Natural killer cell (primary cell): ENCODE measurements at regions not wholly inside any gene's neighbourhood (a gene's known extent, or its start where the extent isn't known, plus 50 kb on each side); places are given as distances from the start of the nearest gene placed in this dataset.
"Not testable (repeated sequence)": the region's sequence is repeated elsewhere in the genome, so short reads cannot be mapped to it uniquely, and the experiment has no call there.

Experiments
- ATAC-seq, 3 donors: fragments of 150-1000 bp in 2 of 3; fragments of 200-7000 bp in 1 of 3; cut with Tn5 transposase; 1 replicate in 1 of 3; 2 replicates in 2 of 3; pipeline ENCODE4 v1.10.0; 2021; ENCODE audit warnings: mild to moderate bottlenecking in 2 of 3, moderate library complexity in 2 of 3
- DNase-seq, 2 donors: peaks; one replicate each; pipeline versions ENCODE4 v3.0.0 to v3.0.0-alpha.2; 2013 to 2021; ENCODE audit warnings: mixed read lengths in 1 of 2
- H3K27ac ChIP-seq: one replicate; pipeline ENCODE4 v1.5.1; 2013; ENCODE audit warnings: mild to moderate bottlenecking, low read length
- H3K27me3 ChIP-seq: one replicate; pipeline ENCODE4 v1.6.1; 2013; ENCODE audit warnings: low read length; ENCODE audit not compliant: control insufficient read depth, insufficient read depth
- H3K36me3 ChIP-seq: one replicate; pipeline ENCODE4 v1.6.1; 2013; ENCODE audit warnings: low read length; ENCODE audit not compliant: control insufficient read depth, insufficient read depth
- H3K4me1 ChIP-seq: one replicate; pipeline ENCODE4 v1.6.1; 2013; ENCODE audit warnings: low read length; ENCODE audit not compliant: control insufficient read depth, insufficient read depth
- H3K4me3 ChIP-seq: one replicate; pipeline ENCODE4 v1.5.1; 2013; ENCODE audit warnings: low read length
- H3K9me3 ChIP-seq: one replicate; pipeline ENCODE4 v1.6.1; 2013; ENCODE audit warnings: low read length; ENCODE audit not compliant: control insufficient read depth, insufficient read depth
- H3K27ac Mint-ChIP-seq, 2 donors: one replicate each; pipeline ENCODE4 v1.8.0; 2022; ENCODE audit warnings: mild to moderate bottlenecking in 2 of 2, mixed read lengths in 2 of 2, moderate library complexity in 1 of 2
- H3K27me3 Mint-ChIP-seq, 2 donors: one replicate each; pipeline ENCODE4 v1.8.0; 2022; ENCODE audit warnings: low read depth in 2 of 2, mixed read lengths in 2 of 2
- H3K36me3 Mint-ChIP-seq: one replicate; pipeline ENCODE4 v1.8.0; 2022; ENCODE audit warnings: mixed read lengths
- H3K4me1 Mint-ChIP-seq, 2 donors: one replicate each; pipeline ENCODE4 v1.8.0; 2022; ENCODE audit warnings: mixed read lengths in 2 of 2
- H3K4me3 Mint-ChIP-seq: one replicate; pipeline ENCODE4 v1.8.0; 2022; ENCODE audit warnings: mild to moderate bottlenecking, moderate library complexity, mixed read lengths
- H3K9me3 Mint-ChIP-seq, 2 donors: one replicate each; pipeline ENCODE4 v1.8.0; 2022; ENCODE audit warnings: mixed read lengths in 2 of 2
- WGBS: methylation state at CpG from one replicate; pipeline ENCODE4 v1.1.7; 2013; ENCODE audit warnings: missing lambda C conversion rate; ENCODE audit not compliant: insufficient coverage; 5-methylcytosine and 5-hydroxymethylcytosine counted together
- intact Hi-C: fragments of 100-400 bp; cut with micrococcal nuclease; formaldehyde crosslinking; loops from one replicate; pipeline ENCODE4 v1.14.2; 2022
- TF ChIP-seq, protein P1 (sequence below): fragments of 200-600 bp; IDR thresholded peaks from one replicate; pipeline ENCODE4 v1.8.0; 2022; ENCODE audit warnings: antibody characterized with exemption

DNA sequence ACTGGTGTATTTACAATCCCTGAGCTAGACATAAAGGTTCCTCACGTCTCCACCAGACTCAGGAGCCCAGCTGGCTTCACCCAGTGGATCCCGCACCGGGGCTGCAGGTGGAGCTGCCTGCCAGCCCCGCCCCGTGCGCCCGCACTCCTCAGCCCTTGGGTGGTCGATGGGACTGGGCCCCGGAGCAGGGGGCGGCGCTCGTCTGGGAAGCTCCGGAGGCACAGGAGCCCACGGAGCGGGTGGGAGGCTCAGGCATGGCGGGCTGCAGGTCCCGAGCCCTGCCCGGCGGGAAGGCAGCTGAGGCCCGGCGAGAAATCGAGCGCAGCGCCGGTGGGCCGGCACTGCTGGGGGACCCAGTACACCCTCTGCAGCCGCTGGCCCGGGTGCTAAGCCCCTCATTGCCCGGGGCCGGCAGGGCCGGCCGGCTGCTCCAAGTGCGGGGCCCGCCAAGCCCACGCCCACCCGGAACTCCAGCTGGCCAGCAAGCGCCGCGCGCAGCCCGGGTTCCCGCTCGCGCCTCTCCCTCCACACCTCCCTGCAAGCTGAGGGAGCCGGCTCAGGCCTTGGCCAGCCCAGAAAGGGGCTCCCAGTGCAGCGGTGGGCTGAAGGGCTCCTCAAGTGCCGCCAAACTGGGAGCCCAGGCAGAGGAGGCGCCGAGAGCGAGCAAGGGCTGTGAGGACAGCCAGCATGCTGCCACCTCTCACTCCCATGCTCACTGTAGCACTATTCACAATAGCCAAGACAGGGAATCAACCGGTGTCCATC is 79.3 kb upstream of the RGPD4 start:
- H3K36me3 ChIP-seq, ATAC-seq, H3K4me3 ChIP-seq, H3K27me3 Mint-ChIP-seq, H3K27me3 ChIP-seq, H3K27ac ChIP-seq, H3K4me3 Mint-ChIP-seq, H3K4me1 Mint-ChIP-seq, H3K9me3 Mint-ChIP-seq, H3K36me3 Mint-ChIP-seq, H3K27ac Mint-ChIP-seq, intact Hi-C loops, DNase-seq, H3K4me1 ChIP-seq, H3K9me3 ChIP-seq: not testable (repeated sequence)
- WGBS = 96% methylated on average over 43 of the region's 51 CpGs

DNA sequence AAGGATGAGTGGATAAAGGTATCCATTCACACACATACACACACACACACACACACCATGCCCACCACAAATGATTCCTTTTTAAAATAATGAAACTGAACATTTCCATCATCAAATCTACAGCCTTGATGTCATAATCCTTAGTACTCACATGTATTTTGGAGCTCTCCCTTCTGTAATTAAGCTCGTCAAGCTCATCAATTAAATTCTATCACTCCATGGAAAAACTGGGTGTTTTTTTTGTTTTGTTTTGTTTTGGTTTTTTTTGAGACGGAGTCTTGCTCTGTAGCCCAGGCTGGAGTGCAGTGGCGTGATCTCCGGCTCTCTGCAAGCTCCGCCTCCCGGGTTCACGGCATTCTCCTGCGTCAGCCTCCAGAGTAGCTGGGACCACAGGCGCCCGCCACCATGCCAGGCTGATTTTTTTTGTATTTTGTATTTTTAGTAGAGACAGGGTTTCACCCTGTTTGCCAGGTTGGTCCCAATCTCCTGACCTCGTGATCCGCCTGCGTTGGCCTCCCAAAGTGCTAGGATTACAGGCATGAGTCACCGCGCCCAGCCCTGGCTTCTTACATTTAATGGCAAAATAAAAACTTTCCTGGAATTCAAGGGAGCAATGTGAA is 78.6 kb upstream of the RGPD4 start:
- Histone ChIP-seq H3K27ac (no peak overlapping the region), H3K9me3 (no peaks in the 10 kb centered on the region), H3K4me1 (no peaks in the 10 kb centered on the region), H3K4me3 (no peak overlapping the region), H3K36me3 (no peaks in the 10 kb centered on the region), H3K27me3 (no peaks in the 10 kb centered on the region)
- no peak for DNase-seq
- ATAC-seq = no peak
- Mint-ChIP-seq H3K36me3 (no peaks in the 10 kb centered on the region), H3K27ac (no peak overlapping the region), H3K4me1 (no peaks in the 10 kb centered on the region), H3K4me3 (no peak overlapping the region), H3K27me3 (peaks cover 0 to 4% of the 10 kb centered on the region in 2 donors), H3K9me3 (no peaks in the 10 kb centered on the region)
- intact Hi-C loops = no loop called here
- WGBS = 98% methylated on average over 15 of the region's 15 CpGs
- TF ChIP-seq, protein P1, sequence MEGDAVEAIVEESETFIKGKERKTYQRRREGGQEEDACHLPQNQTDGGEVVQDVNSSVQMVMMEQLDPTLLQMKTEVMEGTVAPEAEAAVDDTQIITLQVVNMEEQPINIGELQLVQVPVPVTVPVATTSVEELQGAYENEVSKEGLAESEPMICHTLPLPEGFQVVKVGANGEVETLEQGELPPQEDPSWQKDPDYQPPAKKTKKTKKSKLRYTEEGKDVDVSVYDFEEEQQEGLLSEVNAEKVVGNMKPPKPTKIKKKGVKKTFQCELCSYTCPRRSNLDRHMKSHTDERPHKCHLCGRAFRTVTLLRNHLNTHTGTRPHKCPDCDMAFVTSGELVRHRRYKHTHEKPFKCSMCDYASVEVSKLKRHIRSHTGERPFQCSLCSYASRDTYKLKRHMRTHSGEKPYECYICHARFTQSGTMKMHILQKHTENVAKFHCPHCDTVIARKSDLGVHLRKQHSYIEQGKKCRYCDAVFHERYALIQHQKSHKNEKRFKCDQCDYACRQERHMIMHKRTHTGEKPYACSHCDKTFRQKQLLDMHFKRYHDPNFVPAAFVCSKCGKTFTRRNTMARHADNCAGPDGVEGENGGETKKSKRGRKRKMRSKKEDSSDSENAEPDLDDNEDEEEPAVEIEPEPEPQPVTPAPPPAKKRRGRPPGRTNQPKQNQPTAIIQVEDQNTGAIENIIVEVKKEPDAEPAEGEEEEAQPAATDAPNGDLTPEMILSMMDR = no peak

- intact Hi-C loops = no loop called here
- Mint-ChIP-seq H3K4me3 (no peak overlapping the region), H3K27ac (no peak overlapping the region), H3K27me3 (peaks cover 0 to 4% of the 10 kb centered on the region in 2 donors), H3K36me3 (no peaks in the 10 kb centered on the region), H3K4me1 (no peaks in the 10 kb centered on the region), H3K9me3 (peaks cover 0 to 2% of the 10 kb centered on the region in 2 donors)
- no peak overlapping the region for H3K27ac ChIP-seq
- H3K27me3 ChIP-seq = no peaks in the 10 kb centered on the region
- H3K9me3 ChIP-seq = no peaks in the 10 kb centered on the region
- H3K4me1 ChIP-seq = no peaks in the 10 kb centered on the region
- H3K4me3 ChIP-seq = no peak overlapping the region
- DNase-seq = no peak
- WGBS = 87% methylated on average over 3 of the region's 3 CpGs
- TF ChIP-seq, protein P1 = no peak
- no peak for ATAC-seq
- no peaks in the 10 kb centered on the region for H3K36me3 ChIP-seq
These were observed 74.8 kb upstream of the RGPD4 start for GRCh38 chr2:107751936-107752335.

GRCh38 chr2:107753806-107754205 is 72.9 kb upstream of the RGPD4 start:
- H3K4me3 Mint-ChIP-seq, H3K9me3 Mint-ChIP-seq, H3K27me3 ChIP-seq, H3K27me3 Mint-ChIP-seq, H3K27ac Mint-ChIP-seq, H3K9me3 ChIP-seq, DNase-seq, H3K36me3 ChIP-seq, H3K4me1 Mint-ChIP-seq, H3K27ac ChIP-seq, H3K36me3 Mint-ChIP-seq, intact Hi-C loops, ATAC-seq, H3K4me3 ChIP-seq, H3K4me1 ChIP-seq: not testable (repeated sequence)
- WGBS = 87% methylated on average over 8 of the region's 8 CpGs
